ENCODE measurements at regions not wholly inside any gene's neighbourhood (a gene's known extent, or its start where the extent isn't known, plus 50 kb on each side); places are given as distances from the start of the nearest gene placed in this dataset.

DNA sequence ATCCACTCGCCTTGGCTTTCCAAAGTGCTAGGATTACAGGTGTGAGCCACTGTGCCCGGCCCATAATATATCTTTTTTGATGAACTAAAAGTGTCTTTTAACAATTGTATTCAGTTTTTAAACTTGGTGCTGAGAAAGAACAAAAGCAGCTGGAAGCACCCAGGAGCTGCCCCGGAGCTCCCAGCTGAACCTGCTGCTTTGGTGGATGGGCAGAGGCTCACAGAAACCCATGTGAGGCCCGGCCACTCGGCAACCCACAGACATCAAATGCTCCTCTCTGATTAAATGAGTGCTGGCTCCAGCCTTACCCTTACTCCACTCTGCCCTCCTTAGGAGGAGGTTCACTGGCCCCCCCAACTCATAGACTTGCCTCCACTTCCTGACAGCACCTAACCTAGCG is 59.4 kb upstream of the FRMD1 start:
- TF ChIP-seq CTCF (optimal IDR thresholded peaks at IDR 0.05 in 1 of 3, IDR thresholded peaks at IDR 0.05 in 1 of 3, conservative IDR thresholded peaks at IDR 0.05 in 1 of 3; ENCODE audit: extremely low read depth in 1 of 3, insufficient read depth in 2 of 3, low read length in 3 of 3) (no peak), EZH2 (IDR thresholded peaks at IDR 0.05; ENCODE audit: low read length) (no peak)
